ENCODE measurements at regions not wholly inside any gene's neighbourhood (a gene's known extent, or its start where the extent isn't known, plus 50 kb on each side); places are given as distances from the start of the nearest gene placed in this dataset.

GRCh38 chr7:156446990-156447389 is 193.6 kb upstream of the RNF32 start:
- no peak for DNase-seq
- H3K9me3 ChIP-seq (ENCODE audit: control insufficient read depth, low read length) = no peaks in the 10 kb centered on the region
- no peaks in the 10 kb centered on the region for H3K27me3 ChIP-seq (ENCODE audit: control insufficient read depth, insufficient read depth)
- H3K27ac ChIP-seq (ENCODE audit: low read length) = no peak overlapping the region
- ATAC-seq = no peak
- no peak overlapping the region for H3K4me3 ChIP-seq (ENCODE audit: low read length)
- intact Hi-C loops (cut with DNase I) = no loop called here
- no peaks in the 10 kb centered on the region for H3K4me1 ChIP-seq (ENCODE audit: control insufficient read depth, insufficient read depth, low read length)

- no peaks in the 10 kb centered on the region for H3K4me1 ChIP-seq (ENCODE audit: control insufficient read depth, insufficient read depth, low read length)
- no peaks in the 10 kb centered on the region for H3K27me3 ChIP-seq (ENCODE audit: control insufficient read depth, insufficient read depth)
- WGBS = 84% methylated on average over 16 of the region's 16 CpGs
- H3K27ac ChIP-seq (ENCODE audit: low read length) = no peak overlapping the region
- DNase-seq = no peak
- ATAC-seq = no peak
- H3K9me3 ChIP-seq (ENCODE audit: control insufficient read depth, low read length) = no peaks in the 10 kb centered on the region
- no peak overlapping the region for H3K4me3 ChIP-seq (ENCODE audit: low read length)
- intact Hi-C loops (cut with DNase I) = no loop called here
Observed at GRCh38 chr7:156445997-156446761, 194.4 kb upstream of the RNF32 start.

DNA sequence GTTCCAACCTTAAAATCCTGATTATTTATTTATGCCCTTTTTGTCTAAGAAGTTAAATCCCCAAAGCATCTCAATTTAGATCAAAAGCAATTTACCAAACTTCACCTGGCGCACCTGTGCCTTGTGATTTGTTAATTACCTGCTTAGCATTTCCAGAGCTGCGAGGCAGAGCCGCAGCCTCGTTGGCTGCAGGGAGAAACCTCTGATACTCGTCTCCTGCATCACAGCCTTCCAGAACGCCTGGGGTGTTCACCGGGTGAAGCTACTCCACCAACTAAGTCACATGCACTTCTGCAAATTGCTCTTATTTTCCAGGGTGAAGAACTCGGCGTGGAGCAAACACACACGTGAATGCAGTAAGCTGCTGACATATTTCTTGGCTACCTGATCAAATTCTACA is 198.1 kb upstream of the RNF32 start:
- Histone ChIP-seq H3K27me3 (ENCODE audit: control insufficient read depth, insufficient read depth) (no peaks in the 10 kb centered on the region), H3K9me3 (ENCODE audit: control insufficient read depth, low read length) (no peaks in the 10 kb centered on the region), H3K4me3 (ENCODE audit: low read length) (no peak overlapping the region), H3K4me1 (ENCODE audit: control insufficient read depth, insufficient read depth, low read length) (no peaks in the 10 kb centered on the region), H3K27ac (ENCODE audit: low read length) (no peak overlapping the region)
- intact Hi-C loops (cut with DNase I) = no loop called here
- DNase-seq = no peak
- WGBS = 36% methylated on average over 10 of the region's 10 CpGs
- ATAC-seq = no peak

GRCh38 chr7:156440456-156440855 is 200.1 kb upstream of the RNF32 start:
- 86% methylated on average over 13 of the region's 13 CpGs for WGBS

GRCh38 chr7:156438011-156438410 is 202.6 kb upstream of the RNF32 start:
- H3K4me1 ChIP-seq (ENCODE audit: control insufficient read depth, insufficient read depth, low read length) = no peaks in the 10 kb centered on the region
- H3K27me3 ChIP-seq (ENCODE audit: control insufficient read depth, insufficient read depth) = no peaks in the 10 kb centered on the region
- WGBS = 57% methylated on average over 2 of the region's 2 CpGs
- no peaks in the 10 kb centered on the region for H3K9me3 ChIP-seq (ENCODE audit: control insufficient read depth, low read length)
- ATAC-seq = no peak
- H3K27ac ChIP-seq (ENCODE audit: low read length) = no peak overlapping the region
- no peak for DNase-seq
- no peak overlapping the region for H3K4me3 ChIP-seq (ENCODE audit: low read length)
- intact Hi-C loops (cut with DNase I) = no loop called here

More at GRCh38 chr7:156440456-156440855, 200.1 kb upstream of the RNF32 start:
- ATAC-seq (no peak), DNase-seq (no peak)
- Histone ChIP-seq H3K27ac (ENCODE audit: low read length) (no peak overlapping the region), H3K4me1 (ENCODE audit: control insufficient read depth, insufficient read depth, low read length) (no peaks in the 10 kb centered on the region), H3K4me3 (ENCODE audit: low read length) (no peak overlapping the region), H3K27me3 (ENCODE audit: control insufficient read depth, insufficient read depth) (no peaks in the 10 kb centered on the region), H3K9me3 (ENCODE audit: control insufficient read depth, low read length) (no peaks in the 10 kb centered on the region)
- intact Hi-C loops (cut with DNase I) = no loop called here

DNA sequence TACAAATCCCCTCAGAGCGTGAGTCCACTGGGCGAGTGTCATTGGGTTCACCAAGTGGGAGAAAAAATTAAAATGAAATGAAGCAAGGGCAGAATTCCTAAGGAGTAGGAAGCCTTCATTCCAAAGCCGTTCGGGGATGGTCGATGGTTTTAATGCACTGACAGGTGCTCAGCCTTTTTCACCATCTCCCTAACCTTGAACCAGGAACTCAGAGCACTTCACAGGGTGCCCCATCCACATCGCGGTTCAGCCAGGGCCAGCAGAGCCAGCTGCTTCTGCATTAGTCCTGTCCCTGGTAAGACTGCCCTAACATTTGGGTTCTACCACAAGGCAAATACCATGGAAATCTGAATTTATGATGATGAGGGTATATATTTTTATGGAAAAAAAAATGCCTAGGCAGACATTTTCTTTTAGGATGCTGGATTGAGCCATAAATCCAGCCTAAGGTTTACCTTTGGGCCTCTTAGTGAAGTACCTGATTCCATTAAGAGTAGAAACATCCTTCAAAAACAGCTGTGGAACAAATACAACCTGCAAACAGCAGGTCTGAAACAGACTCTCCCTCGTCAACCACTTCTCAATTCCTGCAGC is 203.5 kb upstream of the RNF32 start:
- intact Hi-C loops (cut with DNase I) = no loop called here
- no peaks in the 10 kb centered on the region for H3K27me3 ChIP-seq (ENCODE audit: control insufficient read depth, insufficient read depth)
- H3K4me3 ChIP-seq (ENCODE audit: low read length) = no peak overlapping the region
- ATAC-seq = no peak
- DNase-seq = no peak
- no peaks in the 10 kb centered on the region for H3K9me3 ChIP-seq (ENCODE audit: control insufficient read depth, low read length)
- 81% methylated on average over 8 of the region's 8 CpGs for WGBS
- H3K4me1 ChIP-seq (ENCODE audit: control insufficient read depth, insufficient read depth, low read length) = no peaks in the 10 kb centered on the region
- no peak overlapping the region for H3K27ac ChIP-seq (ENCODE audit: low read length)

DNA sequence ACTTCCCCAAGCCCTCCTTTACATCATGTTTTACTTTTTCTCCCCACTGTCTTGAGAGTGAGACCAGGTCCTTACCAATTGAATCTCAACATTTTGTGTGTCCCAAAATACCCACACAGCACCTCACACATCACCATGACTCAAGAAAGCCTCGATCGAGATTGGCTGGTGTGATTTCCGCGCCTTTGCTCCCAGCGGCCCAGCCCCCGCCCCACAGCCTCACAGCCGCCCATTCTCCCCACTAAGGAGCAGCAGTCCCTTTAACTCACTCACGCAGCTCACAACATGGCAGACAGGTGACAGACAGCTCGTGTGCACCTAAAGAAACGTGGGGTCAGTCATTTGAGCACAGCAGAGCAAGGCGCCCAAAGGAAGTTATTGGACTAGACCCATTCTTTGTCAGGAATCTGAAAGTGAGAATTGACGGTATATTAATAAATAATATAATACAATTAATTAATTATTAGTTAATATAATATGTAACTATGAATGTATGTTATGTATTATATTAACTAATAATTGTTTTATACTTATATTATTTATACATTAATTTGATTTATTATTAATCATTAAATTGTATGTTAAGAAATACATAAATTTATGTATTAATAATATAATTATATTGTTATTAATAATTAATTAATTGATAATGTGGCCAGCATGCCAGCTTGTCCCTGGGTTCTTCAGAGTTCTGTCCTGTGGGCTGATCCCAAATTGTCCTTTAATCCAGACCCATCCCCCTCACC is 204.9 kb upstream of the RNF32 start:
- intact Hi-C loops (cut with DNase I) = no loop called here

DNA sequence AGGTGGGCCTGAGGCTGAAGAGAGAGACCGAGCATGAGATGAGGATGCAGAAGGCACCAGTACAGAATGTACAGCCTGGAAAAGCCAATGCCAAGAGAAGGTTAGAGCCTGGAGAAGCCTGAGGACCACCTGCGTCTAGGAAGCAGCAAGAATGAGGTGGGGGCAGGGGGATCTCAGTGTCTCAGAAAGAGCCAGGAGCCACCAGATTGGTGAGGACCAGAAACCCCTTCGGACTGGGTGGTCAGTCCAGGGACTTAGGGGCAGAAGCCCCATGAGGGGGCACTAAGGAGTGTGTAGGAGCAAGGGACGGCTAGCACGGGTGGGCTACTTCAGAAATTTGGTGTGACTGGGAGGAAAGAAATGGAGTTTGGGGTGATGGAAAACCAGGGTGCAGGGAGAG is 205.9 kb upstream of the RNF32 start:
- no peak overlapping the region for H3K4me3 ChIP-seq (ENCODE audit: low read length)
- H3K27ac ChIP-seq (ENCODE audit: low read length) = no peak overlapping the region
- intact Hi-C loops (cut with DNase I) = no loop called here
- ATAC-seq (no peak), DNase-seq (no peak)
- WGBS = 86% methylated on average over 5 of the region's 5 CpGs
- no peaks in the 10 kb centered on the region for H3K4me1 ChIP-seq (ENCODE audit: control insufficient read depth, insufficient read depth, low read length)
- H3K9me3 ChIP-seq (ENCODE audit: control insufficient read depth, low read length) = no peaks in the 10 kb centered on the region
- H3K27me3 ChIP-seq (ENCODE audit: control insufficient read depth, insufficient read depth) = no peaks in the 10 kb centered on the region

More for the DNA sequence above, 204.9 kb upstream of the RNF32 start:
- ATAC-seq (no peak), DNase-seq (no peak)
- Histone ChIP-seq H3K27ac (ENCODE audit: low read length) (no peak overlapping the region), H3K27me3 (ENCODE audit: control insufficient read depth, insufficient read depth) (no peaks in the 10 kb centered on the region), H3K4me1 (ENCODE audit: control insufficient read depth, insufficient read depth, low read length) (no peaks in the 10 kb centered on the region), H3K4me3 (ENCODE audit: low read length) (no peak overlapping the region), H3K9me3 (ENCODE audit: control insufficient read depth, low read length) (no peaks in the 10 kb centered on the region)
- WGBS = 67% methylated on average over 12 of the region's 12 CpGs

DNA sequence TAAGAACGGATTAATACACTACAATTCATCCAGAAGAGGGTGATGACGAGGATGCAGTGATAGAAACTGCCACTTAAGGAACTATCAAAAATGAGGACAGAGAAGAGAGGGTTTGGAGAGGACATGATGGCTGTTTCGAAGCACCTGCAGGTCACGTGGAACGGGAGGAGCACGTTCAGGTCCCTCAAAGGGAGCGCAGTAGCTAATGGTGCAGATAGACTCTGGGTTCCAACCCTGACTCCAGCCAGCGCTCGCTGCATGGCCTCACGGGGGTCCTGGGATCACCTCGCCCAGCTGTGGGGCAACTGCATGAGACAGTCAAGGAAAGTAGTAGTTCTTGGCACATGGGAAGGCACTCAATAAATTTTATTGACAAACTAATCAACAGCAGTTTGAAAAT is 208.6 kb upstream of the RNF32 start:
- no peak overlapping the region for H3K27ac ChIP-seq (ENCODE audit: low read length)
- DNase-seq (no peak), ATAC-seq (no peak)
- no peaks in the 10 kb centered on the region for H3K27me3 ChIP-seq (ENCODE audit: control insufficient read depth, insufficient read depth)
- H3K4me1 ChIP-seq (ENCODE audit: control insufficient read depth, insufficient read depth, low read length) = no peaks in the 10 kb centered on the region
- WGBS = 79% methylated on average over 11 of the region's 11 CpGs
- H3K9me3 ChIP-seq (ENCODE audit: control insufficient read depth, low read length) = no peaks in the 10 kb centered on the region
- no peak overlapping the region for H3K4me3 ChIP-seq (ENCODE audit: low read length)
- intact Hi-C loops (cut with DNase I) = no loop called here

DNA sequence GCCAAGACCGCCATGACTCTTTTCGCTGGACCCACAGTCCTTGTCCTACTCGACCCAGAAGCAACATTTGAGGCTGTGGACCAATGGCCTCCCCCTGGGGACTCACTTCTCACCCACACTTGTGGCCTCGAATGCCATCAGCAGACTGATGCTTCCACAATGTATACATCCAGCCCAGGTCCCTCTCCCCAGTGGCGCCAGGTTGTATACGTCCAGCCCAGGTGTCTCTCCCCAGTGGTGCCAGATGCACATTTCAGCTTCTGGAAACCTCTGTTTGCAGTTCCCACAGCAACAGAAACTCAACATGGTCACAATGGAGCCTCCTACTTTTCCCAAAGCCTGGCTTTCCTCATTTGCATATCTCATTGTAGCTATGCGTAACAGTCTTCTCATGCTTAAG is 210.5 kb upstream of the RNF32 start:
- intact Hi-C loops (cut with DNase I) = no loop called here
- no peak overlapping the region for H3K4me3 ChIP-seq (ENCODE audit: low read length)
- ATAC-seq = no peak
- H3K27me3 ChIP-seq (ENCODE audit: control insufficient read depth, insufficient read depth) = no peaks in the 10 kb centered on the region
- 79% methylated on average over 7 of the region's 7 CpGs for WGBS
- DNase-seq = no peak
- H3K4me1 ChIP-seq (ENCODE audit: control insufficient read depth, insufficient read depth, low read length) = no peaks in the 10 kb centered on the region
- no peak overlapping the region for H3K27ac ChIP-seq (ENCODE audit: low read length)
- no peaks in the 10 kb centered on the region for H3K9me3 ChIP-seq (ENCODE audit: control insufficient read depth, low read length)

- 83% methylated on average over 5 of the region's 5 CpGs for WGBS
- H3K27me3 ChIP-seq (ENCODE audit: control insufficient read depth, insufficient read depth) = no peaks in the 10 kb centered on the region
- H3K27ac ChIP-seq (ENCODE audit: low read length) = no peak overlapping the region
- no peaks in the 10 kb centered on the region for H3K4me1 ChIP-seq (ENCODE audit: control insufficient read depth, insufficient read depth, low read length)
- DNase-seq (no peak), ATAC-seq (no peak)
- no peak overlapping the region for H3K4me3 ChIP-seq (ENCODE audit: low read length)
- intact Hi-C loops (cut with DNase I) = no loop called here
- no peaks in the 10 kb centered on the region for H3K9me3 ChIP-seq (ENCODE audit: control insufficient read depth, low read length)
Observed at GRCh38 chr7:156429514-156429913, 211.1 kb upstream of the RNF32 start.
